ENCODE measurements at regions not wholly inside any gene's neighbourhood (a gene's known extent, or its start where the extent isn't known, plus 50 kb on each side); places are given as distances from the start of the nearest gene placed in this dataset.
"Not testable (repeated sequence)": the region's sequence is repeated elsewhere in the genome, so short reads cannot be mapped to it uniquely, and the experiment has no call there.

DNA sequence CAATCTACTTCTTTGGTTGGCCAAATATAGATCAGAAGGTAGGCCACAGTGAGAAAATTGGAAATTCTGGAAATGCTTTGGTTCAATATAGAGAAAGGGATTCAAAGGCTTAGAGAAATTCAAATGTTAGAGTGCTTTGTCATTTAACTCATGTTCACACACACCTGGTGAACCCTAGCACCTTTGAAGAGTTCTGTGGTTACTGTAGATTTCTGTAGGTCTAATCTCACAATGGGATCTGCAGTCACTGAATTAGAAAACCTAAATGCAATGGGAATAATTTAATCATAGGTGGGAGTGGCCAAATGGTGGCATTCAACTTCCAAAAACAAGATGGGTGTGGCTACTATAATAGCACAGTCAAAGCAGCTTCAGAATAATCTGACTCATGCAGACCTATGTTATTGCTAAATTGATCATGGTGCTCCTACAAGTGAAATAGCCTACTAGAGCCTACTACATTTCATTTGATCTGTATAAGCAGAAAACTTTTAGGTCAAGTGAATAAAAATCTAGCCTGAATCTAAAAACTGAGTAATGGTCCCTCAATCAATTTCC lies 1152.9 kb downstream of the PCDH9 start:
- Histone ChIP-seq H3K9me2 (replicated peaks; ENCODE audit: control insufficient read depth, low read length) (no peaks in the 10 kb centered on the region), H3K27me3 (ENCODE audit: control insufficient read depth, low read length) (no peaks in the 10 kb centered on the region), H3K4me1 (ENCODE audit: control insufficient read depth, low read length) (no peaks in the 10 kb centered on the region), H3K9me3 (ENCODE audit: control insufficient read depth, insufficient read depth, low read length) (no peaks in the 10 kb centered on the region), H3K4me2 (ENCODE audit: low read length) (no peak overlapping the region), H3K36me3 (ENCODE audit: control insufficient read depth, low read length) (no peaks in the 10 kb centered on the region), H3F3A (ENCODE audit: control insufficient read depth, insufficient read depth) (no peaks in the 10 kb centered on the region), H3K79me2 (ENCODE audit: control insufficient read depth, low read length) (no peaks in the 10 kb centered on the region), H3K4me3 (ENCODE audit: low read length) (no peak overlapping the region), H3K27ac (ENCODE audit: low read depth, low read length) (no peak overlapping the region), H4K20me1 (ENCODE audit: control insufficient read depth, insufficient read depth, low read depth, low read length) (no peaks in the 10 kb centered on the region)
- TF ChIP-seq EZH2phosphoT487 (IDR thresholded peaks at IDR 0.05; ENCODE audit: borderline replicate concordance, low read length), result no peak
- TF ChIP-seq, protein P1, sequence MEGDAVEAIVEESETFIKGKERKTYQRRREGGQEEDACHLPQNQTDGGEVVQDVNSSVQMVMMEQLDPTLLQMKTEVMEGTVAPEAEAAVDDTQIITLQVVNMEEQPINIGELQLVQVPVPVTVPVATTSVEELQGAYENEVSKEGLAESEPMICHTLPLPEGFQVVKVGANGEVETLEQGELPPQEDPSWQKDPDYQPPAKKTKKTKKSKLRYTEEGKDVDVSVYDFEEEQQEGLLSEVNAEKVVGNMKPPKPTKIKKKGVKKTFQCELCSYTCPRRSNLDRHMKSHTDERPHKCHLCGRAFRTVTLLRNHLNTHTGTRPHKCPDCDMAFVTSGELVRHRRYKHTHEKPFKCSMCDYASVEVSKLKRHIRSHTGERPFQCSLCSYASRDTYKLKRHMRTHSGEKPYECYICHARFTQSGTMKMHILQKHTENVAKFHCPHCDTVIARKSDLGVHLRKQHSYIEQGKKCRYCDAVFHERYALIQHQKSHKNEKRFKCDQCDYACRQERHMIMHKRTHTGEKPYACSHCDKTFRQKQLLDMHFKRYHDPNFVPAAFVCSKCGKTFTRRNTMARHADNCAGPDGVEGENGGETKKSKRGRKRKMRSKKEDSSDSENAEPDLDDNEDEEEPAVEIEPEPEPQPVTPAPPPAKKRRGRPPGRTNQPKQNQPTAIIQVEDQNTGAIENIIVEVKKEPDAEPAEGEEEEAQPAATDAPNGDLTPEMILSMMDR (IDR thresholded peaks at IDR 0.05; ENCODE audit: low read depth, low read length, poor library complexity, severe bottlenecking), result no peak

DNA sequence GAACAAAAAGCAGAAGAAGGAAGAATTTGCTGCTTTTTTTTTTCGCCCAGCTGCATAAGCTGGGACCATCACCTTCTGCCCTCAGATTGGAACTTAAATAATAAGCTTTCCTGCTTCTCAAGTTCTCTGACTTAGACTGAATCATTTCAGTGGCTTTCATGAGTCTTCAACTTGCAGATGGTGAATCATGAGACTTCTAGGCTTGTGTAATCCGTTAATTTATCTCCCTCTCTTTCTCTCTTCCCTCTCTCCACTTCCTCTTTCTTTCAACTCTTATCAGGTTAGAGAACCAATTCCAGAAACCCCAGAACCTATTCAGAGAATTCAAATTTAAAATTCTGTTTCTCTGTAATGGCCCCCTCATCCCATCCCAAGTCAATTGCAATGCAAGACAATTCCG lies 1153.7 kb downstream of the PCDH9 start:
- no peaks in the 10 kb centered on the region for H3K79me2 ChIP-seq (ENCODE audit: control insufficient read depth, low read length)
- H3K4me1 ChIP-seq (ENCODE audit: control insufficient read depth, low read length), result no peaks in the 10 kb centered on the region
- TF ChIP-seq, protein P1 (IDR thresholded peaks at IDR 0.05; ENCODE audit: low read depth, low read length, poor library complexity, severe bottlenecking), result no peak
- no peak for TF ChIP-seq EZH2phosphoT487 (IDR thresholded peaks at IDR 0.05; ENCODE audit: borderline replicate concordance, low read length)
- no peaks in the 10 kb centered on the region for H3K9me2 ChIP-seq (replicated peaks; ENCODE audit: control insufficient read depth, low read length)
- no peaks in the 10 kb centered on the region for H3F3A ChIP-seq (ENCODE audit: control insufficient read depth, insufficient read depth)
- H3K9me3 ChIP-seq (ENCODE audit: control insufficient read depth, insufficient read depth, low read length), result no peaks in the 10 kb centered on the region
- no peaks in the 10 kb centered on the region for H3K27me3 ChIP-seq (ENCODE audit: control insufficient read depth, low read length)
- no peaks in the 10 kb centered on the region for H4K20me1 ChIP-seq (ENCODE audit: control insufficient read depth, insufficient read depth, low read depth, low read length)
- no peaks in the 10 kb centered on the region for H3K36me3 ChIP-seq (ENCODE audit: control insufficient read depth, low read length)
- no peak overlapping the region for H3K27ac ChIP-seq (ENCODE audit: low read depth, low read length)
- H3K4me3 ChIP-seq (ENCODE audit: low read length), result no peak overlapping the region
- H3K4me2 ChIP-seq (ENCODE audit: low read length), result no peak overlapping the region

DNA sequence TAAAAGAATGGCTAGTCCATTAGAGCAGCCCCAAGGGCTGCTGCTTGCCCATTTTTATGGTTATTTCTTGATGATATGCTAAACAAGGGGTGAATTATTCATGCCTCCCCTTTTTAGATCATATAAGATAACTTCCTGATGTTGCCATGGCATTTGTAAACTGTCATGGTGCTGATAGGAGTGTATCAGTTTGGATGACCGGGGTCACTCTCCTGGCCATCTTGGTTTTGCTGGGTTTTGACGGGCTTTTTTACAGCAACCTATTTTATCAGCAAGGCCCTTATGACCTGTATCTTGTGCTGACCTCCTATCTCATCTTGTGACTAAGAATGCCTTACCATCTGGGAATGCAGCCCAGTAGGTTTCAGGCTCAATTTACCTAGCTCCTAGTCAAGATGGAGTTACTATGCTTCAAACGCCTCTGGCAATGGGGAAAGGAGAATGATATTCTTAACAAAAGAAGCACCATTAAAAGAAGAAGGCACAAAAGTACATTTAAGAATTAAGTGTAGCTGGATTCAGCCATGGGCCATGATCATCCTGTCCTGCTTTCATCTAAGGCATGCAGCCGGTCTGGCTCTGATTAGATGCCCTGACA lies 1156.0 kb downstream of the PCDH9 start:
- Histone ChIP-seq H3K4me3 (ENCODE audit: low read length) (no peak overlapping the region), H3K9me3 (ENCODE audit: control insufficient read depth, insufficient read depth, low read length) (no peaks in the 10 kb centered on the region), H3F3A (ENCODE audit: control insufficient read depth, insufficient read depth) (no peaks in the 10 kb centered on the region), H3K27me3 (ENCODE audit: control insufficient read depth, low read length) (no peaks in the 10 kb centered on the region), H3K4me1 (ENCODE audit: control insufficient read depth, low read length) (no peaks in the 10 kb centered on the region), H3K9me2 (replicated peaks; ENCODE audit: control insufficient read depth, low read length) (no peaks in the 10 kb centered on the region), H3K36me3 (ENCODE audit: control insufficient read depth, low read length) (no peaks in the 10 kb centered on the region), H4K20me1 (ENCODE audit: control insufficient read depth, insufficient read depth, low read depth, low read length) (no peaks in the 10 kb centered on the region), H3K79me2 (ENCODE audit: control insufficient read depth, low read length) (no peaks in the 10 kb centered on the region), H3K27ac (ENCODE audit: low read depth, low read length) (no peak overlapping the region), H3K4me2 (ENCODE audit: low read length) (no peak overlapping the region)
- TF ChIP-seq, protein P1 (IDR thresholded peaks at IDR 0.05; ENCODE audit: low read depth, low read length, poor library complexity, severe bottlenecking), result no peak
- no peak for TF ChIP-seq EZH2phosphoT487 (IDR thresholded peaks at IDR 0.05; ENCODE audit: borderline replicate concordance, low read length)

DNA sequence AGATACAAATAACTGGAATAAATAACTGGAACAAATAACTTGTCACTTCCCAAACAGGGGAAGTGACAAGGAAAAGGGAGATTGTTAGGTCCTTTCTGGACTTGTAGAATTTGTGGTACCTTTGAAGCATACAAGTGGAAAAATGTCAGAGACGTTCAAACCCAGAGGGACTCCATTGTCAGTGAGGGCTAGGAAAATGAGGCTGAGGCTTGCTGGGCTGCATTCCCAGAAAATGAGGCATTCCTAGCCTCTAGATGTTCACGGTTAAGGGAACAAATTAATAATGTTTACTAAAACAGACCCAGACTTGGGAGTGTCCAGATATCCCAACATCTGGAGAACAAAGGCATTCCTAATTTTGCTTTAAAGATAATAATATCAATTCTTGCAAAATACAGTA lies 1158.0 kb downstream of the PCDH9 start:
- H3K4me1 ChIP-seq (ENCODE audit: control insufficient read depth, low read length); H3K4me3 ChIP-seq (ENCODE audit: low read length); H3K27me3 ChIP-seq (ENCODE audit: control insufficient read depth, low read length); H3K36me3 ChIP-seq (ENCODE audit: control insufficient read depth, low read length); H4K20me1 ChIP-seq (ENCODE audit: control insufficient read depth, insufficient read depth, low read depth, low read length); H3K9me3 ChIP-seq (ENCODE audit: control insufficient read depth, insufficient read depth, low read length); H3F3A ChIP-seq (ENCODE audit: control insufficient read depth, insufficient read depth); H3K4me2 ChIP-seq (ENCODE audit: low read length); H3K79me2 ChIP-seq (ENCODE audit: control insufficient read depth, low read length); H3K27ac ChIP-seq (ENCODE audit: low read depth, low read length); H3K9me2 ChIP-seq (replicated peaks; ENCODE audit: control insufficient read depth, low read length): not testable (repeated sequence)
